ENCODE measurements at regions not wholly inside any gene's neighbourhood (a gene's known extent, or its start where the extent isn't known, plus 50 kb on each side); places are given as distances from the start of the nearest gene placed in this dataset.

DNA sequence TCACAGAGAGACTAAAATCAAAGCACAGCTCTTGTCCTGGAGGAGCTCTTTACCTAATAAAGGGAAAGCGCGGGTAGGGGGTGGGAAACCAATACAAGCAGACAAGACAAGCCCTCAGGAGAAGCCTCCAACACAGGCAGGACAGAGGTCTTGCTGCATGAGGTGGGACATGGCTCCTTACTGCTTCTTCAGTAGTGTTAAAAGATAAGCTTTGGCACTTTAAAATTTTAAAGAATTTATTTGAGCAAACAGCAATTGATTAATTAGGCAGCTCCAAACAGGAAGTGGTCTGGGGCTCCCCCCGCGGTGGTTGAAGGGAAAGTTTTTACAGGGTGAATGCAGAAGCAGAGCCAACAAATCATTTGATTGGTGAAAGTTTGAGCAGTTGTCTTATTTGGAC, 50.3 kb upstream of the MACC1 start:
- ChIA-PET CTCF (interaction anchor here (0.5 kb wide), 1 partner anchor 11 kb away, joined by 3 read pairs; no protein-coding TSS in a partner anchor), POLR2A (no interaction called here)
- TF ChIP-seq FOXA1 (IDR thresholded peaks at IDR 0.05): no peak
- TF ChIP-seq, protein P1, sequence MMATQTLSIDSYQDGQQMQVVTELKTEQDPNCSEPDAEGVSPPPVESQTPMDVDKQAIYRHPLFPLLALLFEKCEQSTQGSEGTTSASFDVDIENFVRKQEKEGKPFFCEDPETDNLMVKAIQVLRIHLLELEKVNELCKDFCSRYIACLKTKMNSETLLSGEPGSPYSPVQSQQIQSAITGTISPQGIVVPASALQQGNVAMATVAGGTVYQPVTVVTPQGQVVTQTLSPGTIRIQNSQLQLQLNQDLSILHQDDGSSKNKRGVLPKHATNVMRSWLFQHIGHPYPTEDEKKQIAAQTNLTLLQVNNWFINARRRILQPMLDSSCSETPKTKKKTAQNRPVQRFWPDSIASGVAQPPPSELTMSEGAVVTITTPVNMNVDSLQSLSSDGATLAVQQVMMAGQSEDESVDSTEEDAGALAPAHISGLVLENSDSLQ (IDR thresholded peaks at IDR 0.05): no peak
- TF ChIP-seq ZNF384 (IDR thresholded peaks at IDR 0.05): no peak
- no peak for TF ChIP-seq ARNT (IDR thresholded peaks at IDR 0.05)
- TF ChIP-seq LEF1 (IDR thresholded peaks at IDR 0.05; ENCODE audit: borderline replicate concordance): no peak
- TF ChIP-seq L3MBTL2 (conservative IDR thresholded peaks at IDR 0.05): no peak
- TF ChIP-seq TARDBP (IDR thresholded peaks at IDR 0.05): no peak
- no peak for TF ChIP-seq NFRKB (IDR thresholded peaks at IDR 0.05)
- no peak for DNase-seq (ENCODE audit: extremely low spot score)

DNA sequence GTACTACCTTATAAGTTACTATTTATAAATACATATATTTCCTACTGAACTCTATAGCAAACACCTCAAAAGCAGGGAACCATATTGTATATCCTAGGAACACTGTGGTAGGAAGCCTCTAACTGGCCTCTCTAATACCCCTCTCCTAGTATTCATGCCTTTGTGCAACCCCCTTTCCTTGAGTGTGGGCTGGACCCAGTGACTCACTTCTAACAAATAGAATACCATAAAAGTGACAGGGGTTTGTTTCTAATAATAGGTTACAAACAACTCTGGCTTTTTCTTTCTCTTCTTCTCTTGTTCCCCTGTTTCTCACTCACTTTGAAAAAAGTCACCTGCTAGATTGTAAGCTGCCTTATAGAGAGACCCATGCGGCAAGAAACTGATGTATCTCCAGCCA, 51.6 kb upstream of the MACC1 start:
- CTCF ChIA-PET: no interaction called here
- TF ChIP-seq ZNF384 (IDR thresholded peaks at IDR 0.05) (no peak), HDGF (IDR thresholded peaks at IDR 0.05; ENCODE audit: borderline replicate concordance) (no peak), FOXM1 (IDR thresholded peaks at IDR 0.05; ENCODE audit: borderline replicate concordance) (no peak), FOXA1 (IDR thresholded peaks at IDR 0.05) (no peak), NFRKB (IDR thresholded peaks at IDR 0.05) (no peak), L3MBTL2 (conservative IDR thresholded peaks at IDR 0.05) (no peak), TARDBP (IDR thresholded peaks at IDR 0.05) (no peak), CTBP1 (IDR thresholded peaks at IDR 0.05; ENCODE audit: borderline replicate concordance) (no peak), ELF4 (IDR thresholded peaks at IDR 0.05) (no peak), ARNT (IDR thresholded peaks at IDR 0.05) (no peak)
- TF ChIP-seq, protein P1 (IDR thresholded peaks at IDR 0.05): no peak
- no peak for DNase-seq (ENCODE audit: extremely low spot score)
- POLR2A ChIA-PET: no interaction called here

DNA sequence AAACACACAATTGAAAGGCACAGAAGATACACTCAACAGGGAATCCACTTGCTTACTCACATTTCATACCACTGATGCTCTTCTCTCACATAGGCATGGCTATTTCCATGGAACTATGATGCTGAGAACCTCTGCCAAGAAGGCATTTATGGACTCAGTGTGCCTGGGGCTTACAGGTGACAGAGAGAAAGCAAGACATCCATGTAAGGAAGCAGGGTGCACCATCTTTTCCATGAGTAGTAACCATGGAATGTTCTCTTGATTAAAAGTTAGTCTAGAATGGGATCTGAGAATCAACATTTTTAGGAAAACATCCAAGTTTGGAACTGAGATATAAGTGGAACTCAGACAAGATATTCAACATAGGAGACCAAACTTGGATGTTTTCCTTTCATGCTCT, 52.5 kb upstream of the MACC1 start:
- TF ChIP-seq BHLHE40 (IDR thresholded peaks at IDR 0.05; ENCODE audit: borderline replicate concordance) (no peak), ZNF384 (IDR thresholded peaks at IDR 0.05) (no peak), CTBP1 (IDR thresholded peaks at IDR 0.05; ENCODE audit: borderline replicate concordance) (no peak), FOXK2 (IDR thresholded peaks at IDR 0.05) (no peak), SP1 (IDR thresholded peaks at IDR 0.05) (no peak)
- CTCF ChIA-PET: no interaction called here
- POLR2A ChIA-PET: no interaction called here
- DNase-seq (ENCODE audit: extremely low spot score): no peak

DNA sequence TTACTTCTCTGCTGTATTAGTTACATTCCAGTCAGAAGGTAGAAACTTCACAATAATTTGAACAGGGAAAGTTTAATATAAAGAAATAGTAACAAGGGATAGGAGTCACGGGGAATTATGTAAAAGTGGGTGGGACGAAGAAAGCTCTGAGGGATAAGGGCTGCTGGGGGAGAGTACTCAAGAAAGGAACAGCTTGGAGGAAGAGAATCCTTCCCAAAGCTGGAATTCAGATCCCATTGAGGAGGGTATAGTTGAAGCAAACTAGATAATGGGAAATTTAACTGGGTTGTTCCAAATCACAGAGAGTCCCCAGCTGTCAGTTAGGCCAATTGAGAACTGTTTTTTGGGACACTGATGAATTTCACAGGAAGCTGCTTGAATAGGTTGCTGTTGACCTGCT, 53.2 kb upstream of the MACC1 start:
- ChIA-PET CTCF (interaction anchor here (0.6 kb wide), 1 partner anchor 140 kb away, joined by 3 read pairs; no protein-coding TSS in a partner anchor), POLR2A (no interaction called here)
- TF ChIP-seq TARDBP (IDR thresholded peaks at IDR 0.05) (no peak), FOXM1 (IDR thresholded peaks at IDR 0.05; ENCODE audit: borderline replicate concordance) (no peak), ARNT (IDR thresholded peaks at IDR 0.05) (no peak), SUZ12 (IDR thresholded peaks at IDR 0.05) (no peak), ZNF384 (IDR thresholded peaks at IDR 0.05) (no peak), FOXK2 (IDR thresholded peaks at IDR 0.05) (no peak), ELF4 (IDR thresholded peaks at IDR 0.05) (no peak), SP1 (IDR thresholded peaks at IDR 0.05) (no peak), BHLHE40 (IDR thresholded peaks at IDR 0.05; ENCODE audit: borderline replicate concordance) (no peak), NFRKB (IDR thresholded peaks at IDR 0.05) (no peak), HDGF (IDR thresholded peaks at IDR 0.05; ENCODE audit: borderline replicate concordance) (no peak), CTBP1 (IDR thresholded peaks at IDR 0.05; ENCODE audit: borderline replicate concordance) (no peak), L3MBTL2 (conservative IDR thresholded peaks at IDR 0.05) (no peak), FOXA1 (IDR thresholded peaks at IDR 0.05) (no peak), LEF1 (IDR thresholded peaks at IDR 0.05; ENCODE audit: borderline replicate concordance) (no peak)
- TF ChIP-seq, protein P1 (IDR thresholded peaks at IDR 0.05): no peak
- DNase-seq (ENCODE audit: extremely low spot score): no peak

DNA sequence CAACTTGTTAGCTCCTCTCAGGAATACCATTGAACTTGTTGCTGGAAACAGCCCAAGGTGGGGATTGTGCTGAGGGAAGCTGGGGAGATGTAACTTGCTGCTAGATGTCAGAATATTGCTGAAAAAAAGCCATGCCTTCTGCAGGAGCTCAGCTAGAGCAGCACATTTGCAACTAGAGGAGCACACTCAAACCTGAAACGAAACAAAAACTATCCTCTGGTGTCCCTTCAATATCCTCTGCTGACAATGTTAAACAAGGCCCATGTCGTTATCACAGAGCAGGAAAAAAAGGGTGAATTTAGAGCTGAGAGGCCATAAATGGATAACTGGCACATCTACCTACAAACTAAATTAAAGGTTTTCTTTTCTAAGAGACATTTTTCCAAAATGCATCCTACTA, 53.7 kb upstream of the MACC1 start:
- ChIA-PET CTCF (interaction anchor here (0.6 kb wide), 1 partner anchor 139 kb away, joined by 3 read pairs; no protein-coding TSS in a partner anchor), POLR2A (no interaction called here)
- DNase-seq (ENCODE audit: extremely low spot score): no peak
- TF ChIP-seq SP1 (IDR thresholded peaks at IDR 0.05): no peak
- TF ChIP-seq FOXK2 (IDR thresholded peaks at IDR 0.05): no peak
- TF ChIP-seq SUZ12 (IDR thresholded peaks at IDR 0.05): no peak
- TF ChIP-seq CTBP1 (IDR thresholded peaks at IDR 0.05; ENCODE audit: borderline replicate concordance): no peak
- TF ChIP-seq HDGF (IDR thresholded peaks at IDR 0.05; ENCODE audit: borderline replicate concordance): no peak
- TF ChIP-seq ARNT (IDR thresholded peaks at IDR 0.05): no peak
- no peak for TF ChIP-seq TARDBP (IDR thresholded peaks at IDR 0.05)
- no peak for TF ChIP-seq ELF4 (IDR thresholded peaks at IDR 0.05)
- no peak for TF ChIP-seq FOXA1 (IDR thresholded peaks at IDR 0.05)
- no peak for TF ChIP-seq LEF1 (IDR thresholded peaks at IDR 0.05; ENCODE audit: borderline replicate concordance)
- TF ChIP-seq ZNF384 (IDR thresholded peaks at IDR 0.05): no peak
- no peak for TF ChIP-seq L3MBTL2 (conservative IDR thresholded peaks at IDR 0.05)
- TF ChIP-seq BHLHE40 (IDR thresholded peaks at IDR 0.05; ENCODE audit: borderline replicate concordance): no peak
- no peak for TF ChIP-seq NFRKB (IDR thresholded peaks at IDR 0.05)
- TF ChIP-seq FOXM1 (IDR thresholded peaks at IDR 0.05; ENCODE audit: borderline replicate concordance): no peak

DNA sequence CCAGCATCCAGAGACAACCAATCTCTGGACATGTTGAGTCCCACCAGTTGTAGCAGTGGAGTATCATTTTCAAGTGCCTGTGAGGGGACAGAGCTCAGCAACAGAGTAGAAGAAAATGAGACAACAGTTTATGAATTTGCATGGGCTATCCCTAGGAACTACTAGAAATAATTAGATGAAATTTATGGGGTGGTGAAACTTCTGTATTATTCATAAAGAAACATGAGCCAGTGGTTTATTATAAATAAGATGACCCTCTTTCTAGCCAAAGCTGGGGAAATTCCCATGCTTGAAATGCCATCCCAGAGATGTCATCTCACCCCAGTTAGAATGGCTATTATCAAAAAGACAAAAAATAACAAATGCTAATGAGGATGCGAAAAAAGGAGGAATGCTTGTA, 55.1 kb upstream of the ITGB8 start:
- CTCF ChIA-PET: no interaction called here

More for the DNA sequence above, 55.1 kb upstream of the ITGB8 start:
- POLR2A ChIA-PET: no interaction called here
- TF ChIP-seq ARNT (IDR thresholded peaks at IDR 0.05) (no peak), LEF1 (IDR thresholded peaks at IDR 0.05; ENCODE audit: borderline replicate concordance) (no peak), FOXM1 (IDR thresholded peaks at IDR 0.05; ENCODE audit: borderline replicate concordance) (no peak), ZNF384 (IDR thresholded peaks at IDR 0.05) (no peak), FOXA1 (IDR thresholded peaks at IDR 0.05) (no peak), SP1 (IDR thresholded peaks at IDR 0.05) (no peak), TARDBP (IDR thresholded peaks at IDR 0.05) (no peak), NFRKB (IDR thresholded peaks at IDR 0.05) (no peak), CTBP1 (IDR thresholded peaks at IDR 0.05; ENCODE audit: borderline replicate concordance) (no peak), BHLHE40 (IDR thresholded peaks at IDR 0.05; ENCODE audit: borderline replicate concordance) (no peak), HDGF (IDR thresholded peaks at IDR 0.05; ENCODE audit: borderline replicate concordance) (no peak)
- TF ChIP-seq, protein P1 (IDR thresholded peaks at IDR 0.05): no peak
- DNase-seq (ENCODE audit: extremely low spot score): no peak
